GM12873 (cell line): ENCODE measurements at regions not wholly inside any gene's neighbourhood (a gene's known extent, or its start where the extent isn't known, plus 50 kb on each side); places are given as distances from the start of the nearest gene placed in this dataset.

Experiments
- CTCF ChIP-seq: IDR thresholded peaks from 2 replicates; pipeline ENCODE4 v1.5.1; 2012; ENCODE audit warnings: low read depth, mild to moderate bottlenecking, moderate library complexity, low read length, control low read depth; ENCODE audit not compliant: insufficient read depth; ENCODE audit errors: missing control alignments

GRCh38 chr4:126056116-126056650, 741.4 kb downstream of the FAT4 start:
- no peak for TF ChIP-seq CTCF

- TF ChIP-seq CTCF, result no peak
These were observed 742.6 kb downstream of the FAT4 start for GRCh38 chr4:126057371-126057770.

GRCh38 chr4:126058596-126058995, 743.8 kb downstream of the FAT4 start:
- TF ChIP-seq CTCF, result no peak

GRCh38 chr4:126061655-126062054, 746.9 kb downstream of the FAT4 start:
- TF ChIP-seq CTCF, result no peak

GRCh38 chr4:126065016-126065415, 750.3 kb downstream of the FAT4 start:
- no peak for TF ChIP-seq CTCF

- TF ChIP-seq CTCF, result no peak
These were observed 756.9 kb downstream of the FAT4 start for GRCh38 chr4:126071346-126072333.

GRCh38 chr4:126081336-126081735, 766.6 kb downstream of the FAT4 start:
- TF ChIP-seq CTCF, result no peak
